GM20000 (cell line): ENCODE measurements at regions not wholly inside any gene's neighbourhood (a gene's known extent, or its start where the extent isn't known, plus 50 kb on each side); places are given as distances from the start of the nearest gene placed in this dataset.

ENCODE experiments used
- DNase-seq: peaks from one replicate; pipeline ENCODE4 v3.0.0; 2012; ENCODE audit warnings: low spot score
- CTCF ChIP-seq: IDR thresholded peaks from 2 replicates; pipeline ENCODE4 v1.5.1; 2012; ENCODE audit warnings: mild to moderate bottlenecking, control low read depth; ENCODE audit errors: extremely low read depth, missing control alignments

GRCh38 chr3:90261481-90262433 is 1154.3 kb downstream of the EPHA3 start:
- TF ChIP-seq CTCF = no peak
- no peak for DNase-seq
